Neural crest cell (in vitro differentiated cells): ENCODE measurements at regions not wholly inside any gene's neighbourhood (a gene's known extent, or its start where the extent isn't known, plus 50 kb on each side); places are given as distances from the start of the nearest gene placed in this dataset.

Source experiments
- DNase-seq: peaks from one replicate; pipeline ENCODE4 v3.0.0; 2021; ENCODE audit warnings: low read depth, mixed read lengths, low spot score
- H3K27ac Mint-ChIP-seq: one replicate; pipeline ENCODE4 v1.8.0; 2021; ENCODE audit warnings: mild to moderate bottlenecking, mixed read lengths; ENCODE audit not compliant: unreplicated experiment
- H3K27me3 Mint-ChIP-seq: 2 replicates; pipeline ENCODE4 v1.8.0; 2021; ENCODE audit warnings: low read depth, mild to moderate bottlenecking, mixed read lengths
- H3K36me3 Mint-ChIP-seq: 2 replicates; pipeline ENCODE4 v1.8.0; 2021; ENCODE audit warnings: low read depth, mild to moderate bottlenecking, mixed read lengths
- H3K4me1 Mint-ChIP-seq: 2 replicates; pipeline ENCODE4 v1.8.0; 2021; ENCODE audit warnings: mixed read lengths
- H3K4me3 Mint-ChIP-seq: one replicate; pipeline ENCODE4 v1.8.0; 2021; ENCODE audit warnings: mild to moderate bottlenecking, mixed read lengths
- H3K9me3 Mint-ChIP-seq: 2 replicates; pipeline ENCODE4 v1.8.0; 2021; ENCODE audit warnings: mixed read lengths
- TF ChIP-seq, protein P1 (sequence below): fragments of 200-600 bp; sonication (generic); conservative IDR thresholded peaks from 2 replicates; pipeline ENCODE4 v1.5.0; 2021; ENCODE audit warnings: antibody characterized with exemption, mild to moderate bottlenecking

DNA sequence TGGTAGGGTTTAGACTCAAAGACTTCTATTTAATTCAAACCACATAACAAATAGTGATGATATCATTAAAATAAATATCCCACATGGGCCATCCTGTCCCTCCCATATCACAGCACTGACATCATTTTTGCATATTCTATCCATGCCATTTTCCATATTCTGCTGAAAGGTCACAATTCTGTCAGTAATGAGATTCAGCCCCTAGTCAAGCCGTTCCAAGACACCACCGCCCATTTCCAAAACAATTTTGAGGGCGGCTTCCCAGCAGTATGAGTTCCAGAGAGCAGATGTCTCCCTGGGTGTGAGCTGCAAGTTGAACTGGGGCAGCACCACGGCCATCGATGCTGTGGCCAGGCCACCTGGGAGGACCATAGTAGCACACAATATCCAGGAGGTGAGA lies 65.1 kb upstream of the PLEKHG1 start:
- Mint-ChIP-seq H3K36me3 (peaks cover 9% of the 10 kb centered on the region), H3K4me1 (peaks cover 27% of the 10 kb centered on the region), H3K9me3 (peaks cover 16% of the 10 kb centered on the region), H3K27me3 (no peaks in the 10 kb centered on the region), H3K4me3 (no peak overlapping the region), H3K27ac (no peak overlapping the region)
- TF ChIP-seq, protein P1, sequence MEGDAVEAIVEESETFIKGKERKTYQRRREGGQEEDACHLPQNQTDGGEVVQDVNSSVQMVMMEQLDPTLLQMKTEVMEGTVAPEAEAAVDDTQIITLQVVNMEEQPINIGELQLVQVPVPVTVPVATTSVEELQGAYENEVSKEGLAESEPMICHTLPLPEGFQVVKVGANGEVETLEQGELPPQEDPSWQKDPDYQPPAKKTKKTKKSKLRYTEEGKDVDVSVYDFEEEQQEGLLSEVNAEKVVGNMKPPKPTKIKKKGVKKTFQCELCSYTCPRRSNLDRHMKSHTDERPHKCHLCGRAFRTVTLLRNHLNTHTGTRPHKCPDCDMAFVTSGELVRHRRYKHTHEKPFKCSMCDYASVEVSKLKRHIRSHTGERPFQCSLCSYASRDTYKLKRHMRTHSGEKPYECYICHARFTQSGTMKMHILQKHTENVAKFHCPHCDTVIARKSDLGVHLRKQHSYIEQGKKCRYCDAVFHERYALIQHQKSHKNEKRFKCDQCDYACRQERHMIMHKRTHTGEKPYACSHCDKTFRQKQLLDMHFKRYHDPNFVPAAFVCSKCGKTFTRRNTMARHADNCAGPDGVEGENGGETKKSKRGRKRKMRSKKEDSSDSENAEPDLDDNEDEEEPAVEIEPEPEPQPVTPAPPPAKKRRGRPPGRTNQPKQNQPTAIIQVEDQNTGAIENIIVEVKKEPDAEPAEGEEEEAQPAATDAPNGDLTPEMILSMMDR: no peak
- no peak for DNase-seq

DNA sequence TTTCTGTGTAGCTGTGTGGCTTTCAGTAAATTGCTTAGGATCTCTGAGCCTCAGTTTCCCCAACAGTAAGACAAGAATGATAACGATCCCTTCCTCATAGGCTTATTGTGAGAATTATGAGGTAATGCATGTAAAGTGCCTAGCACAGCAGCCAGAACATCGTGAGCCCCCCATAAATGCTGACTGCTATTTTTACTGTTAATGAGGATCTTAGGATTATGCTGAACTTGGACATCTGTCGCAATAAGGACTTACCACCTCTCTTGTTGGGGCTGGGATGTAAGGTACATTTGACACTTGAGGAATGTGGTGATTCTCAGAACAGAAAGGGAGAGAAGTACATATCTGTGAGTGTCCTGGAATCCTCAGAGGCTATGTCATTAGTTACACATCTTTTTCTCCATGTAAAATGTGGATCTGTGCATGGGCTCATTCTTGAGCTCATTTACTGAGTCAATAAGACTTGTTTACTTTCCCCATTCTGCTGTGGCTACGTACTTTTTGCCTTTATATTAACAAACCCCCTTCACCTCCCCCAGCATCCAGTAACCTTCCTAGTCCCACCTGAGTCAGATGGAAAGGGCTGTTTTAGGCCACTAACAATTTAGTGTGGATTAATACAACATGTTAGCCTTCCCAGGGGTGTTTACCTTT lies 64.4 kb upstream of the PLEKHG1 start:
- no peak for DNase-seq
- TF ChIP-seq, protein P1: no peak
- Mint-ChIP-seq H3K27ac (no peak overlapping the region), H3K36me3 (peaks cover 9% of the 10 kb centered on the region), H3K4me1 (peaks cover 30% of the 10 kb centered on the region), H3K27me3 (no peaks in the 10 kb centered on the region), H3K4me3 (no peak overlapping the region), H3K9me3 (peaks cover 16% of the 10 kb centered on the region)

DNA sequence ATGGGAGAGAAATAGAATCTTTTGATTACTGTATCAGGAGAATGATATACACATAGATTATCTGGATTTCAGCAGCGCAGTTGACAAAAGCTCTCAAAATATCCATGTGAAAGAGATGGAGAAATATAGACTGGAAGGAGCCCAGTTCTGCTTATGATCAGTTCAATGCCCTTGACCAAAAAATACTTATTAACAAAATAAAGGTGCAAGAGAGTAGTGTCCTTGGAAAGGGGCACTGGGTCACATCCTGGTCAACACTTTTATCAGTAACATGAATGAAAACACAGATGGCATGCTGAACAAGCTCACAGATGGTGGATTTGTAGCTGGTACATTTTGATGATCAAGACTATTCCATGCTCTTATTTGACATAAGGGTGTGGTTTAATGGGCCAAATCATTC lies 63.9 kb upstream of the PLEKHG1 start:
- peaks cover 16% of the 10 kb centered on the region for H3K9me3 Mint-ChIP-seq
- H3K27ac Mint-ChIP-seq: no peak overlapping the region
- H3K4me3 Mint-ChIP-seq: no peak overlapping the region
- DNase-seq: no peak
- H3K27me3 Mint-ChIP-seq: no peaks in the 10 kb centered on the region
- TF ChIP-seq, protein P1: no peak
- H3K36me3 Mint-ChIP-seq: peaks cover 9% of the 10 kb centered on the region
- peaks cover 30% of the 10 kb centered on the region for H3K4me1 Mint-ChIP-seq

DNA sequence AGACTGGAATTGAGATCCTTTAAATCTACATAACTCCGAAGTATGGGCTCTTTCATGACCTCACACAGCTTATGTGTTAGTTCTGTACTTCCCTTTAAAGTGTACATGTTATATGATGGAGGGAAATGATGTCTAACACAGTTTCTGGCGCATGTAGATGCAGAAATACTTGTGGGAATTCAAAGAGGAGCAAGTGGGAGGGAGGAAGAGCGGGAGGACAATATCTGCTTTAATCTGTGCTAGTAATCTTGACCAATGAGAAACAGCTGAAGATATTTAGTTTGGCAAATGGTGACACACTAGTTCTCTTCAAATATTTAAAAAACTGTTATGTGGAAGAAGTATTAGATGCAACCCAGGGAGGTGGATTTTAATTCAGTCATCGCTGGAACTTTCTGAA lies 62.9 kb upstream of the PLEKHG1 start:
- H3K27ac Mint-ChIP-seq: no peak overlapping the region
- H3K36me3 Mint-ChIP-seq: peaks cover 9% of the 10 kb centered on the region
- DNase-seq: no peak
- H3K4me1 Mint-ChIP-seq: peaks cover 30% of the 10 kb centered on the region
- TF ChIP-seq, protein P1: no peak
- H3K4me3 Mint-ChIP-seq: no peak overlapping the region
- peaks cover 16% of the 10 kb centered on the region for H3K9me3 Mint-ChIP-seq
- H3K27me3 Mint-ChIP-seq: no peaks in the 10 kb centered on the region

DNA sequence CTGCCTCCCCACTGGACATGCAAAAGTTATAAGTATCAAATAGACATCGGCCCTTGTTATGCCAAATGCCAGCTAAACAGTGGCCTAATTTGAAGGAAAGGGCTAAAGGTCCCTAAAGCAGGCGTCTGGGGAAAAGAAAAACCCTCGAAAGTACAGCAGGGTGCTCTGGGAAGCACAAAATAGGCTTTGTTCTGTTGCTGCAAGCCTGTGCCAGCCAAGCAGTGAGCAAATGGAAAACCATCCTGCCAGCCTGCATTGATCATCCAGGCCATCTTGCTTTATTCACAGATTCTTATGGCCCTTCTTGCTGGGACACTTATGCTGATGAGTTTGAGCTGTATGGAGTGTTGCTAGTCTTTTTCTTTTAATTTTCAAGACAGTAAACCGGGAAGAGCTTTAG lies 62.2 kb upstream of the PLEKHG1 start:
- Mint-ChIP-seq H3K4me1 (peaks cover 30% of the 10 kb centered on the region), H3K9me3 (peaks cover 14% of the 10 kb centered on the region), H3K4me3 (no peak overlapping the region)

More for the DNA sequence above, 62.2 kb upstream of the PLEKHG1 start:
- Mint-ChIP-seq H3K27ac (no peak overlapping the region), H3K27me3 (no peaks in the 10 kb centered on the region), H3K36me3 (peaks cover 9% of the 10 kb centered on the region)
- no peak for DNase-seq
- TF ChIP-seq, protein P1: no peak
